Left ventricle myocardium inferior (tissue), 1 donor: ENCODE measurements at regions not wholly inside any gene's neighbourhood (a gene's known extent, or its start where the extent isn't known, plus 50 kb on each side); places are given as distances from the start of the nearest gene placed in this dataset.

ENCODE experiments used
- DNase-seq: peaks from one replicate; pipeline ENCODE4 v3.0.0-alpha.2; 2020
- H3K27ac ChIP-seq: fragments of 200-600 bp; replicated peaks from 2 replicates; pipeline ENCODE4 v1.8.0; 2021
- H3K27me3 ChIP-seq: fragments of 200-600 bp; 2 replicates; pipeline ENCODE4 v1.8.0; 2021; ENCODE audit warnings: low read depth
- H3K36me3 ChIP-seq: fragments of 200-600 bp; 2 replicates; pipeline ENCODE4 v1.8.0; 2021
- H3K4me1 ChIP-seq: fragments of 200-600 bp; 2 replicates; pipeline ENCODE4 v1.8.0; 2021
- H3K4me3 ChIP-seq: fragments of 200-600 bp; 2 replicates; pipeline ENCODE4 v1.8.0; 2021; ENCODE audit warnings: mild to moderate bottlenecking, moderate library complexity
- H3K9me3 ChIP-seq: fragments of 200-600 bp; replicated peaks from 2 replicates; pipeline ENCODE4 v1.8.0; 2021
- CTCF ChIP-seq: fragments of 200-600 bp; IDR thresholded peaks from 2 replicates; pipeline ENCODE4 v1.8.0; 2021; ENCODE audit warnings: antibody characterized with exemption, mild to moderate bottlenecking, borderline replicate concordance
- intact Hi-C: fragments of 100-400 bp; cut with micrococcal nuclease; formaldehyde crosslinking; loops from one replicate; pipeline ENCODE4 v1.11.0; 2022
- donor health status: DM: no; HTN: yes; CAD: no; lungs with severe emphysema.

GRCh38 chr4:12932203-12932788, 551.8 kb downstream of the RAB28 start:
- Histone ChIP-seq H3K36me3 (no peaks in the 10 kb centered on the region), H3K4me1 (no peaks in the 10 kb centered on the region), H3K4me3 (no peak overlapping the region), H3K9me3 (peaks cover 10% of the 10 kb centered on the region), H3K27me3 (no peaks in the 10 kb centered on the region), H3K27ac (no peak overlapping the region)
- DNase-seq, result no peak
- no peak for TF ChIP-seq CTCF
- intact Hi-C loops, result no loop called here

DNA sequence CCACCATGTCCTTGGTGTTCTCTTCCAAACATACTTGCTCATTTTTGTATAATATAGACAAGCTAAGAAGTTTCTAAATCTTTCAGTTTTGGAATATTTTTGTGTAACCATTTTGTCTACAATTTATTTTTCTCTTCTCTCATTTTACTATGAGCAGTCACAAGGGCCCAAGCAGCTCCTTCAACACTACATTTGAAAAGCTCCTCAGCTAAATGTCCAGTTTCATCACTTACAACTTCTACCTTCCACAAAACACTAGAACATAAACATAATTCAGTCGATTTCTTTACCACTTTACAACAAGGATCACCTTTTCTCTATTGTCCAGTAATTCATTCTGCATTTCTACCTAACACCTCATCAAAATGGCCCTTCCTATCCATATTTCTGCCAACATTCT, 554.4 kb downstream of the RAB28 start:
- Histone ChIP-seq H3K27me3 (no peaks in the 10 kb centered on the region), H3K27ac (no peak overlapping the region), H3K4me3 (no peak overlapping the region), H3K36me3 (no peaks in the 10 kb centered on the region), H3K4me1 (no peaks in the 10 kb centered on the region), H3K9me3 (peaks cover 10% of the 10 kb centered on the region)
- TF ChIP-seq CTCF, result no peak
- intact Hi-C loops, result no loop called here
- no peak for DNase-seq

- peaks cover 10% of the 10 kb centered on the region for H3K9me3 ChIP-seq
- no peaks in the 10 kb centered on the region for H3K27me3 ChIP-seq
- no peak for DNase-seq
- no peak overlapping the region for H3K4me3 ChIP-seq
- H3K4me1 ChIP-seq, result no peaks in the 10 kb centered on the region
- H3K36me3 ChIP-seq, result no peaks in the 10 kb centered on the region
- H3K27ac ChIP-seq, result no peak overlapping the region
- no peak for TF ChIP-seq CTCF
- intact Hi-C loops, result no loop called here
Observed at GRCh38 chr4:12928751-12929150, 555.4 kb downstream of the RAB28 start.

- Histone ChIP-seq H3K4me1 (no peaks in the 10 kb centered on the region), H3K27me3 (no peaks in the 10 kb centered on the region), H3K4me3 (no peak overlapping the region), H3K9me3 (peaks cover 10% of the 10 kb centered on the region), H3K36me3 (no peaks in the 10 kb centered on the region), H3K27ac (no peak overlapping the region)
- DNase-seq, result no peak
- TF ChIP-seq CTCF, result no peak
- intact Hi-C loops, result no loop called here
Observed at GRCh38 chr4:12926189-12927066, 557.7 kb downstream of the RAB28 start.

DNA sequence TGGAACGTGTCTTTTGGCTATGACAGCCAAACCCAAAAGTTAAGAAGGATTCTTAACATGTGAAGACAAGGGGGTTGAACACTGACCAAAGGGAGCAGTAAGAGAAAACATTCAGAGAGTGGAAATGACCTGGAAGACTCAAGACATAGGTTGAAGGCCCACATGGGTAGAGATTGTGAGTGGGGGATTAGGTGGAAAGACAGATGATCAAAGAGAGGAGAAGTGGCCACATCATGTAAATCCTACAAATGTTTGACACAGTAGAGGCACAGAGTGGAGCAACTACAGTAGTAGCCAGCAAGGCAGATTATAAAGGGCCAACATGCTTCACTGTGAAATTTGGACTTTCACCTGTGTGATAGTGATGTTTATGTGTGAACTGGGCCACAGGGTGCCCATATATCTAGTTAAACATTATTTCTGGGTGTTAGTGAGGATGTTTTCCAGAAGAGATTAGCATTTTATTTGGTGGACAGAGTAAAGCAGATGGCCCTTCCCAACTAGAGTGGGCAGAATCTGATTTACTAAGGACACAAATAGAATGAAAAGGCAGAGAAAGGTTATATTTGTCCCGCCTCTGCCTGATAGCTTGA, 559.3 kb downstream of the RAB28 start:
- no peak for TF ChIP-seq CTCF
- Histone ChIP-seq H3K4me1 (no peaks in the 10 kb centered on the region), H3K27me3 (no peaks in the 10 kb centered on the region), H3K27ac (no peak overlapping the region), H3K9me3 (peaks cover 5% of the 10 kb centered on the region), H3K36me3 (no peaks in the 10 kb centered on the region), H3K4me3 (no peak overlapping the region)
- no peak for DNase-seq
- intact Hi-C loops, result no loop called here
